Adrenal gland (tissue), 9 donors: ENCODE measurements at regions not wholly inside any gene's neighbourhood (a gene's known extent, or its start where the extent isn't known, plus 50 kb on each side); places are given as distances from the start of the nearest gene placed in this dataset.

ENCODE experiments used
- DNase-seq, 7 donors: peaks; one replicate each; pipeline ENCODE4 v3.0.0-alpha.2; 2019 to 2020
- H3K27ac ChIP-seq, 5 donors: fragments of 200-600 bp; sonication (generic) in 4 of 5; 1 replicate in 3 of 5; 2 replicates in 2 of 5; pipeline versions ENCODE4 v1.5.1 to v1.8.0; 2016 to 2020; ENCODE audit warnings: mild to moderate bottlenecking in 1 of 5
- H3K27me3 ChIP-seq: fragments of 200-600 bp; 2 replicates; pipeline ENCODE4 v1.8.0; 2021
- H3K36me3 ChIP-seq, 2 donors: fragments of 200-600 bp; replicated peaks in 1 of 2; 1 replicate in 1 of 2; 2 replicates in 1 of 2; pipeline versions ENCODE4 v1.5.1 to v1.8.0; 2018 to 2022
- H3K4me1 ChIP-seq, 2 donors: fragments of 200-600 bp; replicated peaks in 1 of 2; 1 replicate in 1 of 2; 2 replicates in 1 of 2; pipeline versions ENCODE4 v1.5.1 to v1.8.0; 2018 to 2021
- H3K4me3 ChIP-seq, 4 donors: fragments of 200-600 bp; sonication (generic) in 3 of 4; one replicate each; pipeline ENCODE4 v1.5.1; 2016 to 2018
- H3K9me3 ChIP-seq, 3 donors: fragments of 200-600 bp; sonication (generic) in 1 of 3; replicated peaks in 1 of 3; 1 replicate in 2 of 3; 2 replicates in 1 of 3; pipeline versions ENCODE4 v1.5.1 to v1.8.0; 2016 to 2021
- CTCF ChIP-seq, 6 experiments: fragments of 450-650 bp in 4 of 6; fragments of 200-600 bp in 2 of 6; sonication (generic) in 1 of 6; IDR thresholded peaks; 1 replicate in 5 of 6; 2 replicates in 1 of 6; pipeline versions ENCODE4 v1.5.1 to v1.8.0; 2016 to 2021; ENCODE audit warnings: antibody characterized with exemption in 6 of 6, mild to moderate bottlenecking in 2 of 6, moderate library complexity in 1 of 6
- POLR2A ChIP-seq, 2 donors: fragments of 450-650 bp; IDR thresholded peaks; one replicate each; pipeline ENCODE4 v1.6.1; 2017; ENCODE audit warnings: antibody characterized with exemption in 2 of 2, mild to moderate bottlenecking in 2 of 2, moderate library complexity in 1 of 2
- WGBS, 4 donors: extraction: QIAGEN DNeasy Blood & Tissue Kit in 2 of 4; methylation state at CpG; one replicate each; pipeline versions ENCODE4 v1.1.5 to v1.1.7; 2013 to 2017; 5-methylcytosine and 5-hydroxymethylcytosine counted together
- intact Hi-C, 2 donors: fragments of 100-400 bp; cut with DNase I; formaldehyde crosslinking; loops; one replicate each; pipeline versions ENCODE4 v1.14.1 to v1.15.0; 2022 to 2023
- microRNA-seq, 3 donors: library from miRNA; unstranded; fragments of <30 nt; microRNA quantifications; one replicate each; pipeline ENCODE4, GENCODE V29; 2017 to 2020
- small RNA-seq, 2 donors: library from RNA; depleted of rRNA; stranded (forward); fragments of <200 nt; gene quantifications; one replicate each; pipeline ENCODE3, GENCODE V24; 2016
- donor health status: healthy with polysubstance abuse.
- donor health status: Bipolar disorder and iron deficiency.
- donor health status: DM: yes; HTN: yes; CAD: no.
- donor health status: DM: no; HTN: no; CAD: no.
- donor health status: DM: no; HTN: no; CAD: no.

GRCh38 chr21:20943561-20943997 lies 54.6 kb upstream of the NCAM2 start:
- Histone ChIP-seq H3K9me3 (no peaks in the 10 kb centered on the region), H3K27ac (no peak overlapping the region), H3K4me1 (no peaks in the 10 kb centered on the region), H3K27me3 (no peaks in the 10 kb centered on the region), H3K36me3 (no peaks in the 10 kb centered on the region), H3K4me3 (no peak overlapping the region)
- DNase-seq, result no peak
- intact Hi-C loops, result no loop called here
- no peak for TF ChIP-seq CTCF (IDR thresholded peaks at IDR 0.05)
- no peak for TF ChIP-seq POLR2A (IDR thresholded peaks at IDR 0.05)
- WGBS, 4 donors, result 55 to 70% (median 62%) methylated on average over 5 of the region's 5 CpGs

- Histone ChIP-seq H3K27me3 (no peaks in the 10 kb centered on the region), H3K4me3 (no peak overlapping the region), H3K4me1 (no peaks in the 10 kb centered on the region), H3K9me3 (no peaks in the 10 kb centered on the region), H3K27ac (no peak overlapping the region), H3K36me3 (no peaks in the 10 kb centered on the region)
- intact Hi-C loops, result no loop called here
- TF ChIP-seq POLR2A (IDR thresholded peaks at IDR 0.05) (no peak), CTCF (IDR thresholded peaks at IDR 0.05) (no peak)
- DNase-seq, result no peak
These were observed 54.1 kb upstream of the NCAM2 start for GRCh38 chr21:20944139-20944538.

GRCh38 chr21:20946701-20947100 lies 51.5 kb upstream of the NCAM2 start:
- 73 to 88% (median 79%) methylated on average over 4 to 5 of the region's 5 CpGs for WGBS, 4 donors
- TF ChIP-seq CTCF (IDR thresholded peaks at IDR 0.05) (no peak), POLR2A (IDR thresholded peaks at IDR 0.05) (no peak)
- peaks cover 0 to 3% (median 0%) of the 10 kb centered on the region in 3 donors for H3K9me3 ChIP-seq
- no peak overlapping the region for H3K27ac ChIP-seq
- no peaks in the 10 kb centered on the region for H3K36me3 ChIP-seq
- intact Hi-C loops, result no loop called here
- no peaks in the 10 kb centered on the region for H3K27me3 ChIP-seq
- no peaks in the 10 kb centered on the region for H3K4me1 ChIP-seq
- H3K4me3 ChIP-seq, result no peak overlapping the region
- no peak for DNase-seq

Small RNA genes lying in the stretch of these regions (microRNA-seq; reads per million reads assigned to microRNA genes)
- gene MIR548X, result 0 reads per million in 3 donors

Small RNA genes lying in the stretch of these regions (small RNA-seq; reads per million reads assigned to genes)
- gene AL157359.3 (0 to 0.12 reads per million in 2 donors), gene AP001506.1 (0 reads per million in 2 donors), gene MIR548X (0 reads per million in 2 donors), gene RN7SKP147 (0 reads per million in 2 donors), gene RNU1-139P (0 to 0.12 reads per million in 2 donors), gene RNU6-772P (0 reads per million in 2 donors), gene RPL37P4 (0 reads per million in 2 donors)
